SK-N-SH treated with all-trans-retinoic acid at 6 μM for 48 hours (cell line): ENCODE measurements at regions not wholly inside any gene's neighbourhood (a gene's known extent, or its start where the extent isn't known, plus 50 kb on each side); places are given as distances from the start of the nearest gene placed in this dataset.

Experiments used
- ATAC-seq: fragments of 200-7000 bp; cut with Tn5 transposase; 3 replicates; pipeline ENCODE4 v1.9.1; 2020; ENCODE audit warnings: mild to moderate bottlenecking, moderate library complexity
- ARNTL ChIP-seq: fragments of 450-650 bp; formaldehyde crosslinking; IDR thresholded peaks from 2 replicates; pipeline ENCODE4 v1.5.0; 2020; ENCODE audit warnings: low read depth, mild to moderate bottlenecking, moderate library complexity, borderline replicate concordance
- BACH2 ChIP-seq: fragments of 250-450 bp; sonication (Bioruptor Pico); IDR thresholded peaks from 2 replicates; pipeline ENCODE4 v1.9.0; 2021; ENCODE audit warnings: mild to moderate bottlenecking, borderline replicate concordance
- CREB5 ChIP-seq: fragments of 250-450 bp; sonication (Bioruptor Pico); IDR thresholded peaks from 2 replicates; pipeline ENCODE4 v1.5.1; 2020; ENCODE audit warnings: low read depth, mild to moderate bottlenecking, moderate library complexity
- CSDC2 ChIP-seq: fragments of 250-450 bp; sonication (Bioruptor Pico); IDR thresholded peaks from 2 replicates; pipeline ENCODE4 v1.5.0; 2020; ENCODE audit warnings: mild to moderate bottlenecking, moderate library complexity
- ESRRG ChIP-seq: fragments of 250-450 bp; sonication (Bioruptor Pico); IDR thresholded peaks from 2 replicates; pipeline ENCODE4 v1.6.1; 2021; ENCODE audit warnings: mild to moderate bottlenecking
- GLIS3 ChIP-seq: fragments of 250-450 bp; sonication (Bioruptor Pico); IDR thresholded peaks from 2 replicates; pipeline ENCODE4 v1.5.0; 2020; ENCODE audit warnings: mild to moderate bottlenecking, moderate library complexity
- ISL1 ChIP-seq: fragments of 250-450 bp; sonication (Bioruptor Pico); IDR thresholded peaks from 2 replicates; pipeline ENCODE4 v2.1.2; 2022; ENCODE audit warnings: mild to moderate bottlenecking, moderate library complexity
- OSR1 ChIP-seq: fragments of 250-450 bp; sonication (Bioruptor Pico); IDR thresholded peaks from 2 replicates; pipeline ENCODE4 v1.8.0; 2022; ENCODE audit warnings: moderate library complexity, mild to moderate bottlenecking, inconsistent platforms
- PATZ1 ChIP-seq: fragments of 250-450 bp; sonication (Bioruptor Pico); IDR thresholded peaks from 2 replicates; pipeline ENCODE4 v1.8.0; 2020; ENCODE audit warnings: mild to moderate bottlenecking, moderate library complexity, borderline replicate concordance
- POU6F1 ChIP-seq: fragments of 250-450 bp; sonication (Bioruptor Pico); IDR thresholded peaks from 2 replicates; pipeline ENCODE4 v1.8.0; 2021; ENCODE audit warnings: low read depth, mild to moderate bottlenecking, moderate library complexity, borderline replicate concordance
- PPARA ChIP-seq: fragments of 250-450 bp; sonication (Bioruptor Pico); IDR thresholded peaks from 2 replicates; pipeline ENCODE4 v1.5.0; 2020; ENCODE audit warnings: mild to moderate bottlenecking, borderline replicate concordance
- RARB ChIP-seq: fragments of 250-450 bp; sonication (Bioruptor Pico); IDR thresholded peaks from 2 replicates; pipeline ENCODE4 v1.8.0; 2021; ENCODE audit warnings: mild to moderate bottlenecking, moderate library complexity
- SNAI2 ChIP-seq: fragments of 250-450 bp; sonication (Bioruptor Pico); IDR thresholded peaks from 2 replicates; pipeline ENCODE4 v1.5.0; 2020; ENCODE audit warnings: mild to moderate bottlenecking, moderate library complexity
- TCF4 ChIP-seq: fragments of 250-450 bp; sonication (Bioruptor Pico); IDR thresholded peaks from 2 replicates; pipeline ENCODE4 v1.8.0; 2021; ENCODE audit warnings: mild to moderate bottlenecking, moderate library complexity, borderline replicate concordance
- TOX ChIP-seq: fragments of 250-450 bp; sonication (Bioruptor Pico); IDR thresholded peaks from 2 replicates; pipeline ENCODE4 v1.8.0; 2021; ENCODE audit warnings: mild to moderate bottlenecking, moderate library complexity, borderline replicate concordance
- TSHZ2 ChIP-seq: fragments of 250-450 bp; sonication (Bioruptor Pico); IDR thresholded peaks from 2 replicates; pipeline ENCODE4 v1.5.0; 2020; ENCODE audit warnings: mild to moderate bottlenecking, moderate library complexity
- ZC3H10 ChIP-seq: fragments of 250-450 bp; sonication (Bioruptor Pico); IDR thresholded peaks from 2 replicates; pipeline ENCODE4 v1.5.1; 2021; ENCODE audit warnings: mild to moderate bottlenecking, moderate library complexity
- ZFP3 ChIP-seq: fragments of 250-450 bp; sonication (Bioruptor Pico); IDR thresholded peaks from 2 replicates; pipeline ENCODE4 v1.5.0; 2020; ENCODE audit warnings: mild to moderate bottlenecking, moderate library complexity
- ZFP30 ChIP-seq: fragments of 450-650 bp; formaldehyde crosslinking; IDR thresholded peaks from 2 replicates; pipeline ENCODE4 v1.5.0; 2022; ENCODE audit warnings: mild to moderate bottlenecking, moderate library complexity
- ZNF565 ChIP-seq: fragments of 450-650 bp; formaldehyde crosslinking; conservative IDR thresholded peaks from 2 replicates; pipeline ENCODE4 v1.5.0; 2020; ENCODE audit warnings: low read depth, mild to moderate bottlenecking, moderate library complexity
- ZNF70 ChIP-seq: fragments of 450-650 bp; formaldehyde crosslinking; IDR thresholded peaks from 2 replicates; pipeline ENCODE4 v1.5.0; 2020; ENCODE audit warnings: mild to moderate bottlenecking, moderate library complexity
- ZNF8 ChIP-seq: fragments of 450-650 bp; formaldehyde crosslinking; IDR thresholded peaks from 2 replicates; pipeline ENCODE4 v1.5.0; 2020; ENCODE audit warnings: mild to moderate bottlenecking, moderate library complexity
- TF ChIP-seq, protein P1 (sequence below): fragments of 250-450 bp; sonication (Bioruptor Pico); IDR thresholded peaks from 2 replicates; pipeline ENCODE4 v1.5.1; 2021; ENCODE audit warnings: mild to moderate bottlenecking, moderate library complexity

GRCh38 chr3:79917561-79917960, 149.8 kb upstream of the ROBO1 start:
- ATAC-seq = no peak
- TF ChIP-seq PPARA = no peak
- TF ChIP-seq PATZ1 (CRISPR knock-in tag) = no peak
- TF ChIP-seq RARB (CRISPR knock-in tag) = no peak
- no peak for TF ChIP-seq TCF4 (CRISPR knock-in tag)
- no peak for TF ChIP-seq TSHZ2 (CRISPR knock-in tag)
- TF ChIP-seq ZNF565 (CRISPR knock-in tag) = no peak
- TF ChIP-seq TOX (CRISPR knock-in tag) = no peak
- TF ChIP-seq ZFP30 (CRISPR knock-in tag) = no peak
- no peak for TF ChIP-seq BACH2 (CRISPR knock-in tag)
- no peak for TF ChIP-seq POU6F1 (CRISPR knock-in tag)
- TF ChIP-seq ZFP3 (CRISPR knock-in tag) = no peak
- TF ChIP-seq CSDC2 = no peak
- TF ChIP-seq ARNTL (CRISPR knock-in tag) = no peak
- no peak for TF ChIP-seq ZNF70 (CRISPR knock-in tag)
- no peak for TF ChIP-seq CREB5 (CRISPR knock-in tag)
- TF ChIP-seq, protein P1, sequence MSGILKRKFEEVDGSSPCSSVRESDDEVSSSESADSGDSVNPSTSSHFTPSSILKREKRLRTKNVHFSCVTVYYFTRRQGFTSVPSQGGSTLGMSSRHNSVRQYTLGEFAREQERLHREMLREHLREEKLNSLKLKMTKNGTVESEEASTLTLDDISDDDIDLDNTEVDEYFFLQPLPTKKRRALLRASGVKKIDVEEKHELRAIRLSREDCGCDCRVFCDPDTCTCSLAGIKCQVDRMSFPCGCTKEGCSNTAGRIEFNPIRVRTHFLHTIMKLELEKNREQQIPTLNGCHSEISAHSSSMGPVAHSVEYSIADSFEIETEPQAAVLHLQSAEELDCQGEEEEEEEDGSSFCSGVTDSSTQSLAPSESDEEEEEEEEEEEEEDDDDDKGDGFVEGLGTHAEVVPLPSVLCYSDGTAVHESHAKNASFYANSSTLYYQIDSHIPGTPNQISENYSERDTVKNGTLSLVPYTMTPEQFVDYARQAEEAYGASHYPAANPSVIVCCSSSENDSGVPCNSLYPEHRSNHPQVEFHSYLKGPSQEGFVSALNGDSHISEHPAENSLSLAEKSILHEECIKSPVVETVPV (CRISPR knock-in tag) = no peak
- TF ChIP-seq OSR1 = no peak
- TF ChIP-seq ISL1 = no peak

DNA sequence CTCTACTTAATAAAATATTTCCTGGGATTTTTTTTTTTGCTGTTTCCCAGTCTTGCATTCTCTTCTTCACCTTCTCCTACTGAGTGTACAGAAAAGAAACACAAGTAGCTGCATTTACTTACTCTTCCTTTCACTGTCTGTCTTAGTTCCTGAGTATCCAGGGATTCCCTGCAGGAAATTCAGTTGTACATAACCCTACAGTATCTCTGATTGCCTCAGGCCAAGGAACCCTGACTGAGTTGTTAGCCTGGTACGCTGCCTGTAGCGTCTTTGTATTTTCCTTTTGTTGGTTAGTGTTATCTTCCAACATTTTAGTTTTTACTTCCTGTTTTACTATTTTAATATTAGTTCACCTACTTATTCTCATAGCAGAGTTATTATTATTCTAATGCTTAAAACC, 142.5 kb upstream of the ROBO1 start:
- TF ChIP-seq CREB5 (CRISPR knock-in tag) = no peak
- no peak for TF ChIP-seq ISL1
- TF ChIP-seq ZC3H10 (CRISPR knock-in tag) = no peak
- TF ChIP-seq TCF4 (CRISPR knock-in tag) = no peak
- TF ChIP-seq ZNF8 = no peak
- no peak for TF ChIP-seq PPARA
- no peak for TF ChIP-seq TOX (CRISPR knock-in tag)
- TF ChIP-seq ZNF70 (CRISPR knock-in tag) = no peak
- no peak for TF ChIP-seq BACH2 (CRISPR knock-in tag)
- no peak for TF ChIP-seq ZNF565 (CRISPR knock-in tag)
- TF ChIP-seq TSHZ2 (CRISPR knock-in tag) = no peak
- no peak for TF ChIP-seq CSDC2
- TF ChIP-seq ESRRG (CRISPR knock-in tag) = no peak
- TF ChIP-seq ARNTL (CRISPR knock-in tag) = no peak
- TF ChIP-seq GLIS3 (CRISPR knock-in tag) = no peak
- TF ChIP-seq SNAI2 (CRISPR knock-in tag) = no peak
- TF ChIP-seq, all 23 proteins: peak for 0

More for the DNA sequence above, 142.5 kb upstream of the ROBO1 start:
- ATAC-seq = no peak
